Thoracic aorta (tissue), 2 donors: ENCODE measurements at regions not wholly inside any gene's neighbourhood (a gene's known extent, or its start where the extent isn't known, plus 50 kb on each side); places are given as distances from the start of the nearest gene placed in this dataset.

Experiments used
- ATAC-seq: fragments of 150-250 bp; one replicate; pipeline ENCODE4 v1.8.0; 2017; ENCODE audit warnings: low read depth; ENCODE audit not compliant: insufficient number of reproducible peaks, low FRiP score
- DNase-seq: peaks from one replicate; pipeline ENCODE4 v3.0.0-alpha.2; 2020; ENCODE audit warnings: low spot score
- H3K27ac ChIP-seq, 2 donors: fragments of 200-600 bp; sonication (generic); 1 replicate in 1 of 2; 2 replicates in 1 of 2; pipeline ENCODE4 v1.5.1; 2016; ENCODE audit warnings: mild to moderate bottlenecking in 2 of 2, moderate library complexity in 2 of 2
- H3K27me3 ChIP-seq: fragments of 200-600 bp; sonication (generic); replicated peaks from 2 replicates; pipeline ENCODE4 v1.6.0; 2016; ENCODE audit warnings: mild to moderate bottlenecking; ENCODE audit not compliant: insufficient read depth
- H3K36me3 ChIP-seq: fragments of 200-600 bp; sonication (generic); one replicate; pipeline ENCODE4 v1.5.1; 2016
- H3K4me1 ChIP-seq, 2 donors: fragments of 200-600 bp; sonication (generic); 1 replicate in 1 of 2; 2 replicates in 1 of 2; pipeline versions ENCODE4 v1.5.1 to v1.6.0; 2016; ENCODE audit warnings: low read depth in 2 of 2, mild to moderate bottlenecking in 1 of 2; ENCODE audit not compliant: control insufficient read depth in 1 of 2
- H3K4me3 ChIP-seq: fragments of 200-600 bp; sonication (generic); 2 replicates; pipeline ENCODE4 v1.5.1; 2016; ENCODE audit warnings: mild to moderate bottlenecking
- H3K9me3 ChIP-seq: fragments of 200-600 bp; sonication (generic); 2 replicates; pipeline ENCODE4 v1.5.1; 2016
- TF ChIP-seq, protein P1 (sequence below): fragments of 200-600 bp; sonication (generic); IDR thresholded peaks from one replicate; pipeline ENCODE4 v1.5.1; 2019; ENCODE audit warnings: antibody characterized with exemption

DNA sequence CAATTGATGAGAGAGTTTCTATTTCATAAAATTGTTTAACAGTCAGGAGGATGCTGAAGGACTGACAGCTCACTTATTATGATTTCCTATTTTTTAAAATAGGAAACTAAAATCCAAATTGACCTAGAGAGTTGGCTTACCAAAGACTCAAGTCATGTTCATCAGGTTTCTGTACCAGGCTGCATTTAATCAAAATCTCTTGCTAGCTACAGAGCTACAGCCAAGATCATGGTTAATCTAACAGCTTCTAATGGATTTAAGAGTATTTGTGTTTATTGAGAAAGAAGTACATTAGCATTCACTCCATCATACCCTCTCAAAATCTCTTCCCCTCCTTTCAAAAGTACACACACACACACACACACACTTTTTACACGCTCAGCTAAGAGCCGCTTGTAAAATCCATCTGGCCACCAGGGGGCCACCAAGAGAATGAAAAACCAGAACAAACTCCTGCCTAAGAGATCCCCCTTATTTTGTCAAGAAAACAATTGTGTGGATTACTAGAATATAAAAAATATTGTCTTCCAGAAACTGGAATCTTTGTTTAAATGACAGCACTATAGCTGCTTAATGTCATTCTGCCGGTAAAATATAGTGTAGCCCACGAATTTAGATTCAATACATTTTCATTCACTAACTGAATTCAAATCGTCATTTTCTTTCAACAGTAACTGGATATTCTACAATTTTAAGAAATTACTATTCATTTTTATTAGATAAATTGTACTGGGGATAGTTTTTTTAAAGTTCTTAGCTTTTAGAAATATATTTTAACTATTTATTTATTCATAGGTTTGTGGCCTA, 334.0 kb downstream of the BTG1 start:
- ATAC-seq, result peak; percentile 60
- Histone ChIP-seq H3K27ac (no peak overlapping the region), H3K36me3 (no peaks in the 10 kb centered on the region)

GRCh38 chr12:91810531-91811451, 334.9 kb downstream of the BTG1 start:
- TF ChIP-seq, protein P1, sequence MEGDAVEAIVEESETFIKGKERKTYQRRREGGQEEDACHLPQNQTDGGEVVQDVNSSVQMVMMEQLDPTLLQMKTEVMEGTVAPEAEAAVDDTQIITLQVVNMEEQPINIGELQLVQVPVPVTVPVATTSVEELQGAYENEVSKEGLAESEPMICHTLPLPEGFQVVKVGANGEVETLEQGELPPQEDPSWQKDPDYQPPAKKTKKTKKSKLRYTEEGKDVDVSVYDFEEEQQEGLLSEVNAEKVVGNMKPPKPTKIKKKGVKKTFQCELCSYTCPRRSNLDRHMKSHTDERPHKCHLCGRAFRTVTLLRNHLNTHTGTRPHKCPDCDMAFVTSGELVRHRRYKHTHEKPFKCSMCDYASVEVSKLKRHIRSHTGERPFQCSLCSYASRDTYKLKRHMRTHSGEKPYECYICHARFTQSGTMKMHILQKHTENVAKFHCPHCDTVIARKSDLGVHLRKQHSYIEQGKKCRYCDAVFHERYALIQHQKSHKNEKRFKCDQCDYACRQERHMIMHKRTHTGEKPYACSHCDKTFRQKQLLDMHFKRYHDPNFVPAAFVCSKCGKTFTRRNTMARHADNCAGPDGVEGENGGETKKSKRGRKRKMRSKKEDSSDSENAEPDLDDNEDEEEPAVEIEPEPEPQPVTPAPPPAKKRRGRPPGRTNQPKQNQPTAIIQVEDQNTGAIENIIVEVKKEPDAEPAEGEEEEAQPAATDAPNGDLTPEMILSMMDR, result no peak
- Histone ChIP-seq H3K4me1 (no peaks in the 10 kb centered on the region), H3K4me3 (no peak overlapping the region), H3K36me3 (no peaks in the 10 kb centered on the region), H3K9me3 (peaks cover 2% of the 10 kb centered on the region), H3K27ac (no peak overlapping the region), H3K27me3 (no peaks in the 10 kb centered on the region)
- no peak for DNase-seq
- no peak for ATAC-seq

More for the DNA sequence above, 334.0 kb downstream of the BTG1 start:
- Histone ChIP-seq H3K27me3 (no peaks in the 10 kb centered on the region), H3K4me1 (no peaks in the 10 kb centered on the region), H3K9me3 (no peaks in the 10 kb centered on the region), H3K4me3 (no peak overlapping the region)
- TF ChIP-seq, protein P1, result peak; percentile 79
- DNase-seq, result peak; percentile 25

DNA sequence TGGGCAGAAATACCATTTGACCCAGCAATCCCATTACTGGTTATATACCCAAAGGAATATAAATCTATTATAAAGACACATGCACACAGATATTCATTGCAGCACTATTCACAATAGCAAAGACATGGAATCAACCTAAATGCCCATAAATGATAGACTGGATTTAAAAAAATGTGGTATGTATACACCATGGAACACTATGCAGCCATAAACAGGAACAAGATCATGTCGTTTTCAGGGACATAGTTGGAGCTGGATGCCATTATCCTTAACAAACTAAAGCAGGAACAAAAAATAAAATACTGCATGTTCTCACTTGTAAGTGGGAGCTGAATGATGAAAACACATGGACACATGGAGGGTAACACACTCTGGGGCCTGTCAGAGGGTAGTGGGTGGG, 335.6 kb downstream of the BTG1 start:
- Histone ChIP-seq H3K27ac (no peak overlapping the region), H3K9me3 (peaks cover 6% of the 10 kb centered on the region), H3K36me3 (no peaks in the 10 kb centered on the region), H3K27me3 (no peaks in the 10 kb centered on the region), H3K4me3 (no peak overlapping the region), H3K4me1 (no peaks in the 10 kb centered on the region)
- ATAC-seq (no peak), DNase-seq (no peak)
- TF ChIP-seq, protein P1, result no peak

GRCh38 chr12:91805031-91805430, 340.6 kb downstream of the BTG1 start:
- ATAC-seq (no peak), DNase-seq (no peak)
- H3K27ac ChIP-seq, result no peak overlapping the region
- TF ChIP-seq, protein P1, result no peak
- H3K9me3 ChIP-seq, result peaks cover 6% of the 10 kb centered on the region
- no peak overlapping the region for H3K4me3 ChIP-seq
- H3K27me3 ChIP-seq, result no peaks in the 10 kb centered on the region
- H3K36me3 ChIP-seq, result no peaks in the 10 kb centered on the region
- no peaks in the 10 kb centered on the region for H3K4me1 ChIP-seq

DNA sequence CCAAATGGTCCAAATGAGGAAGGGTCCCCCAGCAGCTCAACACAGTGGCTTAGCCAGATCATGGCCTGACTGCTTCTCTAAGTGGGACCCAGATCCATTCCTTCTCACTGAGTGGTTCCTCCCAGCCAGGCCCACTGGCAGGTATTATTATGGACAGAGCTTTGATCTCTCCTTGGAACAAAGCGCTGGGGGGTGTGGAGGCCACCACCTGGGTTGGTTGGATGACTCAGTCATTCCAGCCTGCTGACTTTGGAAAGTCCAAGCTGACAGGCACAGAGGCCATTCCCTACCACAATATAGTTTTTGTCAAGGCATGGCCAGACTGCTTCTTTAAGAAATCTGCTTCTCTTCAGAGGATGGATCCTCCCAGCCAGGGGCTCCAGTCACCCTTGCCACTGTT, 341.1 kb downstream of the BTG1 start:
- H3K27ac ChIP-seq, result no peak overlapping the region
- DNase-seq, result no peak
- TF ChIP-seq, protein P1, result no peak
- no peaks in the 10 kb centered on the region for H3K27me3 ChIP-seq
- no peaks in the 10 kb centered on the region for H3K36me3 ChIP-seq
- no peak overlapping the region for H3K4me3 ChIP-seq
- ATAC-seq, result no peak
- peaks cover 6% of the 10 kb centered on the region for H3K9me3 ChIP-seq
- H3K4me1 ChIP-seq, result no peaks in the 10 kb centered on the region
